ENCODE measurements at regions not wholly inside any gene's neighbourhood (a gene's known extent, or its start where the extent isn't known, plus 50 kb on each side); places are given as distances from the start of the nearest gene placed in this dataset.

DNA sequence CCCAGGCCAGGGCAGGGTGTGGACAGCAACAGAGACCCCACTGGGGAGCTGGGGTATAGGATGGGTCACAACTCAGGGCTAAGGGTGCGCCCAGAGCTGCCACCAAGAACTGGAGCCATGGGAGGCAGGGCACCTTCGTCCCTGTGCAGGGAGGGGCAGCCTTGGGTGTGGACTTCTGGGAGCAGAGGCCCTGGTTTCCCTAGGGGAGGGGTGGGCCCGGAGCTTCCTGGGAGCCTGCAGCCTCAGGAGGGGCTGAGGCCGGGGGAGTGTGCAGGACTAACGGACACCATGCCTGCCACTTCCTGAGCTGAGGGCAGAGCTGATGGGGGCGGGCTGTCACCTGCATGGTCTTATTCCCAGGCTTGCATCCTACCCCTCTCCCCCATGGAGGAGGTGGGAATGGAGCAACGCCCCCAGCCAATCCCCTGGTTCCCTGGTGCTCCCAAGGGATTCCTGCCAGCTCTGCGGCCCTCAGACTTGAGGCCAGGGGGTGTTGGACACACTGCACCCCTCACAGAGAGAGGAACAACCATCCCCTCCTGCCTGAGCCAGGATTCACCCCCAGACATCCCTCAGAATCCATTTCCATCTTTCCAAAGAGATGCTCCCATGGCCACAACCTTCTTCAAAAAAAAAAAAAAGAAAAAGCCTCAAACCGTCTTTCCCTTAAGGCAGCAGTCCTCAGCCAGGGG is 225.7 kb downstream of the CTTN start:
- intact Hi-C loops (cut with DNase I, micrococcal nuclease), result no loop called here
- Histone ChIP-seq H3K36me3 (ENCODE audit: low read depth) (no peaks in the 10 kb centered on the region), H3K4me3 (no peak overlapping the region), H3K4me1 (ENCODE audit: low read depth) (peaks cover 17% of the 10 kb centered on the region), H3K9me3 (no peaks in the 10 kb centered on the region)
- DNase-seq, result peak in 2 of 3 donors; percentile 50 to 73
- ATAC-seq, result peak; percentile 37
- TF ChIP-seq, protein P1, sequence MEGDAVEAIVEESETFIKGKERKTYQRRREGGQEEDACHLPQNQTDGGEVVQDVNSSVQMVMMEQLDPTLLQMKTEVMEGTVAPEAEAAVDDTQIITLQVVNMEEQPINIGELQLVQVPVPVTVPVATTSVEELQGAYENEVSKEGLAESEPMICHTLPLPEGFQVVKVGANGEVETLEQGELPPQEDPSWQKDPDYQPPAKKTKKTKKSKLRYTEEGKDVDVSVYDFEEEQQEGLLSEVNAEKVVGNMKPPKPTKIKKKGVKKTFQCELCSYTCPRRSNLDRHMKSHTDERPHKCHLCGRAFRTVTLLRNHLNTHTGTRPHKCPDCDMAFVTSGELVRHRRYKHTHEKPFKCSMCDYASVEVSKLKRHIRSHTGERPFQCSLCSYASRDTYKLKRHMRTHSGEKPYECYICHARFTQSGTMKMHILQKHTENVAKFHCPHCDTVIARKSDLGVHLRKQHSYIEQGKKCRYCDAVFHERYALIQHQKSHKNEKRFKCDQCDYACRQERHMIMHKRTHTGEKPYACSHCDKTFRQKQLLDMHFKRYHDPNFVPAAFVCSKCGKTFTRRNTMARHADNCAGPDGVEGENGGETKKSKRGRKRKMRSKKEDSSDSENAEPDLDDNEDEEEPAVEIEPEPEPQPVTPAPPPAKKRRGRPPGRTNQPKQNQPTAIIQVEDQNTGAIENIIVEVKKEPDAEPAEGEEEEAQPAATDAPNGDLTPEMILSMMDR (IDR thresholded peaks at IDR 0.05), result no peak

DNA sequence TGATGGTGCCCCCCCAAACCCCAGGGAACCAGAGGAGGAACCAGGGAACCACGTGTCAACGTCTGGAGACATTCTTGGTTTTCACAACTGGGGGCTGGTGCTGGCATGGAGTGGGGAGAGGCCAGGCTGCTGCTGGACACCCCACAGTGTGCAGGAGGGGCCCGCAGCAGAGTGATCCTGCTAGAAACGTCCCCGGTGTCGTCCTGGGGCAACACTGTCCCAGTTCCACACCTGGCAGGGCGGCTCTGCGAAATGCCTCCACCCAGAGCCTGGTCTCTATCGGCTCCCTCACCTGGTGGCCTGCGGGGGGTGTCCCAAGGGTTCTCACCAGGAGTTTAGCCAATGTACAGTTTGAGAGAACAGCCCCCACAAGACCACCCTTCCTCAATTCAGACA is 226.3 kb downstream of the CTTN start:
- ATAC-seq, result no peak
- TF ChIP-seq, protein P1 (IDR thresholded peaks at IDR 0.05), result no peak

DNA sequence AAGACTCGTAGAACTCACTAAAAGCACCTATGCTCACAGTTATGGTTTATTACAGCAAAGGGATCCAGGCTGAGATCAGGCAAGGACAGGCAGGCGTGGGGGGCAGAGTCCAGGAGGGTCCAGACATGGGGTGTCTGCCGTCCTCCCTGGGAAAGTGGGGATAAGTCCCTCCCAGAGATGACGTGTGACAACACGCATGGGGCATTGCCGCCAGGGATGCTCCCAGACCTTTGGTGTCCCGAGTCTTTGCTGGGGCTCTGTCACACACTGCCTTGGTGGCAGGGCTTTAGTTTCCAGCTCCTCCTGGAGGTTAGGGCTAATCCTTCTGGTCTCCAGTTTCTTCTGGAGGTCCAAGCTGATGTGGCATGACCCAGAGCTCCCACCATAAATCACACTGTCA is 226.7 kb downstream of the CTTN start:
- H3K9me3 ChIP-seq, result no peaks in the 10 kb centered on the region
- TF ChIP-seq, protein P1 (IDR thresholded peaks at IDR 0.05), result no peak
- H3K4me3 ChIP-seq, result no peak overlapping the region
- DNase-seq (no peak), ATAC-seq (no peak)
- peaks cover 15% of the 10 kb centered on the region for H3K4me1 ChIP-seq (ENCODE audit: low read depth)
- intact Hi-C loops (cut with DNase I, micrococcal nuclease), result no loop called here
- H3K36me3 ChIP-seq (ENCODE audit: low read depth), result no peaks in the 10 kb centered on the region

More for the DNA sequence above, 226.3 kb downstream of the CTTN start:
- intact Hi-C loops (cut with DNase I, micrococcal nuclease), result no loop called here
- Histone ChIP-seq H3K4me1 (ENCODE audit: low read depth) (peaks cover 15% of the 10 kb centered on the region), H3K36me3 (ENCODE audit: low read depth) (no peaks in the 10 kb centered on the region), H3K4me3 (no peak overlapping the region), H3K9me3 (no peaks in the 10 kb centered on the region)
- DNase-seq, result no peak

DNA sequence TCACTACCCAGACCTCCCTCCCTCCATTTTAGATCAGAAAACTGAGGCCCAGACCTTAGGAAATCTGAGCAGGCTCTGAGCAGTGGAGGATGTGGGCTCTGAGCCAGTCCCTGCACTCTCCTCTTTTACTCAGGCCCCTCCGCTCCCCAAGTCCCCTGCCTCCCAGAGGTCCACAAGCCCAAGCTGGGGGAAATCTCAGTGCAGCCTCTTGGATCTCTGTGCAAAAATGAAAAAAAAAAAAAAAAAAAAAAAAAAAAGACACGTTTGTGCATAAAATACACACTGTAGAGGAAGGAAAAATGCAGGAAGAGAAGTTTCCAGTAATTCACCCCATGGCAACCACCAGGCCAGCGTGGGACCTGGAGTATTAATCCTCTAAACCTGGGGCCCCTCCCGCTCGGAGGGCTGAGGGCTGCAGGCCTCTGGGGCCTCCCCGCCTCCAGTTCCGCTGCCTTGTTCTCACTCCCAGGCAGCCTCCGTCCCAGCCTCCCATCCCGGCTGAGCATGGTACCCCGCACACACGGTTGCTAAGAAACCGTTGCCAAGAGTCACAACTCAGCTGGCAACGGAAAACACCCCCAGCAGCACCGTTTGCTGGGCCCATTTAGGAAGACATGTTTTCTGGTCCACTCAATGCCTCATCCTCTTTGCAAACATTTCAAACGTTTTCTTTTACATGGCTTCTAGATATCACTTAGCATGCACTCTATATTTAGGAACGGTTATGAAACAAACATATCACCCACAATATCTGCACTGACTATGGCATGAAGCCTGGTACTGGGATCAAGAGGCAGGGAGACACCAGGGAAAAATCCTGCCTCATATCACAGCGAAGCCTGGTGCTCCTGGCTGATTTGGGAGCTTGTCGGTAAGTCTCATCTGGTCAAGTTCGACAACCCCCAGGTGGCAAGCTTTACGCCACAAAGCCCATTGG is 227.5 kb downstream of the CTTN start:
- H3K36me3 ChIP-seq (ENCODE audit: low read depth), result no peaks in the 10 kb centered on the region
- no peak overlapping the region for H3K4me3 ChIP-seq
- intact Hi-C loops (cut with DNase I, micrococcal nuclease), result no loop called here
- TF ChIP-seq, protein P1 (IDR thresholded peaks at IDR 0.05), result no peak
- H3K4me1 ChIP-seq (ENCODE audit: low read depth), result peaks cover 15% of the 10 kb centered on the region
- no peaks in the 10 kb centered on the region for H3K9me3 ChIP-seq
- ATAC-seq (no peak), DNase-seq (no peak)

DNA sequence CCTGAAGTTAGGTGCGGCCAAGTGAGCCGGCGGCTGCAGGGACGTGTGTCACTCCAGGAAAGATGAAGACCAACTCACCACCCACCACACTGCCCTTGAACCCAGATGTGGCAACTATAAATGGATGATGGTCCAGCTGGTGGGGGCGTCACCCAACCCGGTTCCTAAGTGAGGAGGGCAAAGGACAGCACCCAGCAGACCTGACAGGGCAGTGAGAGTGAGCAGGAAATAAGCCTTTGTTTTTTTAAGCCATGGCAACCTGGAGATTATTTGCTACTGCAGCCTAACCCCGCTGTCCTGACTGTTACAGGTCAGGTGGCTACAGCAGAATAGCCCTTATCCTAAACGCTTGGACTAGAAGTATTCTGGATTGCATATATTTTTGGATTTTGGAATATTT is 228.9 kb downstream of the CTTN start:
- TF ChIP-seq, protein P1 (IDR thresholded peaks at IDR 0.05), result no peak
- peaks cover 15% of the 10 kb centered on the region for H3K4me1 ChIP-seq (ENCODE audit: low read depth)
- H3K36me3 ChIP-seq (ENCODE audit: low read depth), result no peaks in the 10 kb centered on the region
- H3K9me3 ChIP-seq, result no peaks in the 10 kb centered on the region
- H3K4me3 ChIP-seq, result no peak overlapping the region
- DNase-seq (peak; percentile 70 to 82 (median 78)), ATAC-seq (peak; percentile 86)
- intact Hi-C loops (cut with DNase I, micrococcal nuclease), result no loop called here

Measured in mucosa of descending colon (tissue), 3 donors.